ENCODE measurements at regions not wholly inside any gene's neighbourhood (a gene's known extent, or its start where the extent isn't known, plus 50 kb on each side); places are given as distances from the start of the nearest gene placed in this dataset.

DNA sequence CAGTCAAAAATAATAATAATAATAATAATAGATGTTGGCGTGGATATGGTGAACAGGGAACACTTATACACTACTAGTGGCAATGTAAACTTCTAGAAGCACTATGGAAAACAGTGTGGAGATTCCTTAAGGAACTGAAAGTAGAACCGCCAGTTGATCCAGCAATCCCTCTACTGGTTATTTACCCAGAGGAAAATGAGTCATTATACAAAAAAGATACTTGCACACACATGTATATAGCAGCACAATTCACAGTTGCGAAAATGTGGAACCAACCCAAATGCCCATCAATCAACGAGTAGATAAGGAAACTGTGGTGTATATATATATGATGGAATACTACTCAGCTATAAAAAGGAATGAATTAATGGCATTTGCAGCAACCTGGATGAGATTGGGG is 176.0 kb downstream of the PLPP3 start:
- intact Hi-C loops (cut with DNase I), result loop anchor here (10.0 kb wide), 1 partner anchor 171 kb away; the partner anchor contains the start of gene PLPP3
- WGBS, 2 donors, result 72 to 79% methylated on average over 4 of the region's 4 CpGs
- H3K9me3 ChIP-seq, result no peaks in the 10 kb centered on the region
- H3K4me3 ChIP-seq, result no peak overlapping the region
- DNase-seq (no peak), ATAC-seq (no peak)
- no peak for TF ChIP-seq POLR2A (IDR thresholded peaks at IDR 0.05)
- TF ChIP-seq, protein P1, sequence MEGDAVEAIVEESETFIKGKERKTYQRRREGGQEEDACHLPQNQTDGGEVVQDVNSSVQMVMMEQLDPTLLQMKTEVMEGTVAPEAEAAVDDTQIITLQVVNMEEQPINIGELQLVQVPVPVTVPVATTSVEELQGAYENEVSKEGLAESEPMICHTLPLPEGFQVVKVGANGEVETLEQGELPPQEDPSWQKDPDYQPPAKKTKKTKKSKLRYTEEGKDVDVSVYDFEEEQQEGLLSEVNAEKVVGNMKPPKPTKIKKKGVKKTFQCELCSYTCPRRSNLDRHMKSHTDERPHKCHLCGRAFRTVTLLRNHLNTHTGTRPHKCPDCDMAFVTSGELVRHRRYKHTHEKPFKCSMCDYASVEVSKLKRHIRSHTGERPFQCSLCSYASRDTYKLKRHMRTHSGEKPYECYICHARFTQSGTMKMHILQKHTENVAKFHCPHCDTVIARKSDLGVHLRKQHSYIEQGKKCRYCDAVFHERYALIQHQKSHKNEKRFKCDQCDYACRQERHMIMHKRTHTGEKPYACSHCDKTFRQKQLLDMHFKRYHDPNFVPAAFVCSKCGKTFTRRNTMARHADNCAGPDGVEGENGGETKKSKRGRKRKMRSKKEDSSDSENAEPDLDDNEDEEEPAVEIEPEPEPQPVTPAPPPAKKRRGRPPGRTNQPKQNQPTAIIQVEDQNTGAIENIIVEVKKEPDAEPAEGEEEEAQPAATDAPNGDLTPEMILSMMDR (IDR thresholded peaks at IDR 0.05), result no peak
- H3K27me3 ChIP-seq, result no peaks in the 10 kb centered on the region
- no peaks in the 10 kb centered on the region for H3K4me1 ChIP-seq
- no peak overlapping the region for H3K27ac ChIP-seq
- H3K36me3 ChIP-seq (replicated peaks in 1 of 2; ENCODE audit: insufficient read depth in 1 of 2, low read depth in 2 of 2), result no peaks in the 10 kb centered on the region

DNA sequence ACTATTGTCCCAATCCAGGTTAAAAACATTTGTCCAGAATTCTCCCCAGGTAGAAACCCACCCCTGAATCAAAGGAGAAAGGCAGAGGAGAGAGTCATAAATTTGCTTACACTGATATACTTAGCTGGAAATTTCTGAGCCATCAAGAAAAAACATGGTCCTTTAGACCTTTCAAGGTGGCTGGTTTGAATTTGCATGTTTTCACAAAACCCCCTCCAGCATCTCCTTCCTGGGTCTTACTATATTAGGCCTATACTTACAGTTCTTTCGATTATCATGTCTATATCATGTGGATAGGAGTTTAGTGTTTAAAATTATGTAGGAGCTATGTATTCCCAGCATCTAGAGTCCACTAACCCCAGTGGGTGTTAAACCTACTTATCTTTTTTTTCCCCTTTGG is 178.2 kb downstream of the PLPP3 start:
- intact Hi-C loops (cut with DNase I), result loop anchor here (10.0 kb wide), 1 partner anchor 174 kb away; the partner anchor contains the start of gene PLPP3
- no peak for DNase-seq
- no peaks in the 10 kb centered on the region for H3K27me3 ChIP-seq
- no peaks in the 10 kb centered on the region for H3K4me1 ChIP-seq
- ATAC-seq, result no peak
- H3K27ac ChIP-seq, result no peak overlapping the region
- TF ChIP-seq, protein P1 (IDR thresholded peaks at IDR 0.05), result no peak
- no peak for TF ChIP-seq POLR2A (IDR thresholded peaks at IDR 0.05)
- H3K9me3 ChIP-seq, result no peaks in the 10 kb centered on the region
- no peak overlapping the region for H3K4me3 ChIP-seq
- H3K36me3 ChIP-seq (replicated peaks in 1 of 2; ENCODE audit: insufficient read depth in 1 of 2, low read depth in 2 of 2), result no peaks in the 10 kb centered on the region
- 66 to 95% methylated on average over 1 of the region's 1 CpG for WGBS, 2 donors

DNA sequence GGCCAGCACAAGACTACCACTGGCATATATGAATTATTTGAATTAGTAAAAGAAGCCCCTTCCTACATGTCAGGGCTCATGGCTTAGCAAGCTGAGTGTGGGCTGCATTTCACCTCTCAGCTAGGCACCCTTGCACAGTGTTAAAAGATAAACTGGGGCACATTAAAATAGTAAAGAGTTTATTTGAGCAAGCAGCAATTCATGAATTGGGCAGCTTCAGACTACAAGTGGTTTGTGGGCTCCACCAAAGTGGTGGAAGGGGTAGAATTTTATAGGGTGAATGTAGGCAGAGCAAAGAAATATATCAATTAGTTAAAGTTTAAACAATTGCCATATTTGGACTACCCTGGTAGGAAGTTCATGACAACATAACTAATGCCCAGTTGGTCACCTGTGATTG is 178.8 kb downstream of the PLPP3 start:
- Histone ChIP-seq H3K36me3 (replicated peaks in 1 of 2; ENCODE audit: insufficient read depth in 1 of 2, low read depth in 2 of 2) (no peaks in the 10 kb centered on the region), H3K9me3 (no peaks in the 10 kb centered on the region), H3K4me3 (no peak overlapping the region), H3K27me3 (no peaks in the 10 kb centered on the region), H3K27ac (no peak overlapping the region), H3K4me1 (no peaks in the 10 kb centered on the region)
- no peak for ATAC-seq
- no peak for TF ChIP-seq POLR2A (IDR thresholded peaks at IDR 0.05)
- TF ChIP-seq, protein P1 (IDR thresholded peaks at IDR 0.05), result no peak
- intact Hi-C loops (cut with DNase I), result loop anchor here (10.0 kb wide), 1 partner anchor 174 kb away; the partner anchor contains the start of gene PLPP3
- no peak for DNase-seq

DNA sequence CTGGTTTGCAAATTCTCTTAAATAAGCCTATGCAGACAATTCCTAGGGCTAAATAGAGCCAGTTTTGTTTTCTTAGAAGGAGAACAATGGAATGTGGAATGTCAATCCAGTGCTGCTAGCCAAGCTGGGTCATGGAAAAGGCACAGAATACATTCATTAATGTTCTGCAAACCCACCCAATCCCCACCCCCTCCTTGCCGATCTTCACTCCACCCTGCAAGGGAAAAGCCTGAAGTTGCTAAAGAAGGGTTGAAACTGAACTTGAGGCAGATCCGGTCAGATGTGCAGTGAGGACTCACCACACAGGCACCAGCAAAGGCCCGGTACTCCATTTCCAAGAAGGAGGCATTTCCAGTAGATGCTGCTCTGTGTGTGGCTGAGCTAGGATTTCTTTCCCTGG is 179.6 kb downstream of the PLPP3 start:
- H3K27me3 ChIP-seq, result no peaks in the 10 kb centered on the region
- intact Hi-C loops (cut with DNase I), result loop anchor here (10.0 kb wide), 1 partner anchor 175 kb away; the partner anchor contains the start of gene PLPP3
- WGBS, 2 donors, result 78 to 86% methylated on average over 2 to 3 of the region's 3 CpGs
- no peaks in the 10 kb centered on the region for H3K36me3 ChIP-seq (replicated peaks in 1 of 2; ENCODE audit: insufficient read depth in 1 of 2, low read depth in 2 of 2)
- H3K4me1 ChIP-seq, result no peaks in the 10 kb centered on the region
- DNase-seq (no peak), ATAC-seq (no peak)
- no peak overlapping the region for H3K27ac ChIP-seq
- no peak overlapping the region for H3K4me3 ChIP-seq
- no peaks in the 10 kb centered on the region for H3K9me3 ChIP-seq
- TF ChIP-seq, protein P1 (IDR thresholded peaks at IDR 0.05), result no peak
- no peak for TF ChIP-seq POLR2A (IDR thresholded peaks at IDR 0.05)

DNA sequence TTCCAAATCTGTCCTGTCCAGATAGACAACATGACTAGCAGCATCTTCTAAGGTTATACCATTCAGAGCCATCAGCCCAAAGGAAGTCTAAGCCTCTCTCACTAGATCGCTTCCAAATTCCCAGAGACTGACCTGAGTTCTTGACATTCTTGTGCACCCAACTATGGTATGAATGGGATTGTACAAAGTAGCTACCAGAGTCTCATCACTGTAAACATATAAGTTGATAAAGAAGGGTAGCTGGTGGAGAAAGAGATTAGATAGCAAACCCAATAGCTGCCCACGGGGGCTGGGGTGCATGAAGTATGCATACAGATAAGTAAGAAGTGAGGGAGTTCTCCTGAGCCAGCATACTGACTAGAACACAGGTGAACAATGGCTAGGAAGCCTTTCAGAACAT is 180.0 kb downstream of the PLPP3 start:
- Histone ChIP-seq H3K27me3 (no peaks in the 10 kb centered on the region), H3K9me3 (no peaks in the 10 kb centered on the region), H3K4me3 (no peak overlapping the region), H3K36me3 (replicated peaks in 1 of 2; ENCODE audit: insufficient read depth in 1 of 2, low read depth in 2 of 2) (no peaks in the 10 kb centered on the region), H3K4me1 (no peaks in the 10 kb centered on the region), H3K27ac (no peak overlapping the region)
- WGBS, 2 donors, result 73 to 86% methylated on average over 2 of the region's 2 CpGs
- no peak for TF ChIP-seq POLR2A (IDR thresholded peaks at IDR 0.05)
- TF ChIP-seq, protein P1 (IDR thresholded peaks at IDR 0.05), result no peak
- ATAC-seq (no peak), DNase-seq (no peak)
- intact Hi-C loops (cut with DNase I), result no loop called here
